Ascending aorta (tissue), 2 donors: ENCODE measurements at regions not wholly inside any gene's neighbourhood (a gene's known extent, or its start where the extent isn't known, plus 50 kb on each side); places are given as distances from the start of the nearest gene placed in this dataset.
"Not testable (repeated sequence)": the region's sequence is repeated elsewhere in the genome, so short reads cannot be mapped to it uniquely, and the experiment has no call there.

Experiments
- DNase-seq, 2 donors: peaks; one replicate each; pipeline ENCODE4 v3.0.0-alpha.2; 2019; ENCODE audit warnings: low spot score in 2 of 2
- H3K27ac ChIP-seq, 2 donors: fragments of 200-600 bp; sonication (generic); one replicate each; pipeline ENCODE4 v1.5.1; 2016 to 2017; ENCODE audit warnings: mild to moderate bottlenecking in 1 of 2
- H3K27me3 ChIP-seq: fragments of 200-600 bp; sonication (generic); one replicate; pipeline ENCODE4 v1.5.1; 2017
- H3K36me3 ChIP-seq, 2 donors: fragments of 200-600 bp; sonication (generic); one replicate each; pipeline ENCODE4 v1.5.1; 2016
- H3K4me1 ChIP-seq, 2 donors: fragments of 200-600 bp; sonication (generic); one replicate each; pipeline ENCODE4 v1.5.1; 2016 to 2017; ENCODE audit warnings: mild to moderate bottlenecking in 1 of 2
- H3K4me3 ChIP-seq, 2 donors: fragments of 200-600 bp; sonication (generic); one replicate each; pipeline ENCODE4 v1.5.1; 2016 to 2017; ENCODE audit warnings: mild to moderate bottlenecking in 1 of 2
- H3K9me3 ChIP-seq, 2 donors: fragments of 200-600 bp; sonication (generic); one replicate each; pipeline ENCODE4 v1.5.1; 2016
- intact Hi-C: fragments of 100-400 bp; cut with DNase I; formaldehyde crosslinking; loops from one replicate; pipeline ENCODE4 v1.15.1; 2023
- TF ChIP-seq, protein P1 (sequence below), 3 experiments: fragments of 200-600 bp in 2 of 3; fragments of 450-650 bp in 1 of 3; sonication (generic) in 2 of 3; IDR thresholded peaks; one replicate each; pipeline ENCODE4 v1.5.1; 2016 to 2019; ENCODE audit warnings: antibody characterized with exemption in 3 of 3, mild to moderate bottlenecking in 1 of 3, moderate library complexity in 1 of 3

DNA sequence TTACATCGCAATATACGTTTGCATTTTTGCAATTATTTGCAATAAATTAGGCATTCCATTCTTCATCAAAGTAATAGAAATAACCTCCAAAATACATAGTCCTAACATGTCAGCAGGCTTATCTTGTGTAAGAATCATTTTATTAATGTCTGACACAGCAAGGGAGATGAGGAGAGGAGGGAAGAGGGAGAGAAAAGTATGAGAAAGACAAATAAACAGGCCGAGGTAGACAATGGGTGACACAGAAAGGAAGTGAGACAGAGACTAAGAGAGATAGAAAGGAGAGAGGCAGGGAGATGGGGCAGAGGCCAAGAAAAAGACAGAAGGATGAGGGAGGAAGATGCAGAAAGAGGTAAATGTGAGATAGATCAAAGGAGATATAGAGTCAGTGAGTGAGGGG lies 50.3 kb upstream of the CYP2B6 start:
- H3K9me3 ChIP-seq, H3K27me3 ChIP-seq, intact Hi-C loops, H3K36me3 ChIP-seq, DNase-seq, H3K4me3 ChIP-seq, H3K27ac ChIP-seq, H3K4me1 ChIP-seq: not testable (repeated sequence)

DNA sequence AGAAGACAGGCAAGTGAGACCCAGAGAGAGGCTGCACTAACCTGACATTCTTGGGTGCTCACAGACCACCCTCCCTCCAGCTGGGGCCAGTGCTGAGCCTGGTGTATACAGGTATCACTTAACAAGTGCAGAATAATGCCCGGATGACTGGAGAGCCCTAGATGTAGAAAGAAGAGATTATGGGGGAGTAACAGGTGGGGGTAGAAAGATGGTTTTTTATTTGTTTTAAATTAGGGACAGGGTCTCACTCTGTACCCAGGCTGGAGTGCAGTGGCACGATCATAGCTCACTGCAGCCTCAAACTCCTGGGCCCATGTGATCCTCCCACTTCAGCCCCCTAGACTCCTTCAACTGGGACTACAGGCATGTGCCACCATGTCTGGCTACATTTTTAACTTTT lies 53.1 kb upstream of the CYP2B6 start:
- H3K4me3 ChIP-seq, H3K27me3 ChIP-seq, H3K27ac ChIP-seq, intact Hi-C loops, H3K9me3 ChIP-seq, H3K4me1 ChIP-seq, H3K36me3 ChIP-seq, DNase-seq: not testable (repeated sequence)

DNA sequence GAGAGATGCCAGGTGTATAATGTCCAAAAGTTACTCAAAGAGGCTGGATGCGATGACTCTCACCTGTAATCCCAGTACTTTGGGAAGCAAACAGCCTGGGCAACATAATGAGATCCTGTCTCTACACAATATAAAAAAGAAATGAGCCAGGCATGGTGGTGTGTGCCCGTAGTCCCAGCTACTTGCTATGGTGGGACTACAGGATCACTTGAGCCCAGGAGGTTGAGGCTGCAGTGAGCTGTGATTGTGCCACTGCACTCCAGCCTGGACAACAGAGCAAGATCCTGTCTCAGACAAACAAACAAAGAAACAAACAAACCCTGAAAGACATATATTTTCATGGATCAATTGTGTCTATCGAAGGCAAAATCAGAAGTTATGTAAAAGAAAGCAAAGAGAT lies 54.3 kb upstream of the CYP2B6 start:
- no peak overlapping the region for H3K4me3 ChIP-seq
- H3K4me1 ChIP-seq: no peaks in the 10 kb centered on the region
- no peaks in the 10 kb centered on the region for H3K27me3 ChIP-seq
- H3K27ac ChIP-seq: no peak overlapping the region
- no peaks in the 10 kb centered on the region for H3K36me3 ChIP-seq
- DNase-seq: peak in 1 of 2 donors; percentile 16
- TF ChIP-seq, protein P1, sequence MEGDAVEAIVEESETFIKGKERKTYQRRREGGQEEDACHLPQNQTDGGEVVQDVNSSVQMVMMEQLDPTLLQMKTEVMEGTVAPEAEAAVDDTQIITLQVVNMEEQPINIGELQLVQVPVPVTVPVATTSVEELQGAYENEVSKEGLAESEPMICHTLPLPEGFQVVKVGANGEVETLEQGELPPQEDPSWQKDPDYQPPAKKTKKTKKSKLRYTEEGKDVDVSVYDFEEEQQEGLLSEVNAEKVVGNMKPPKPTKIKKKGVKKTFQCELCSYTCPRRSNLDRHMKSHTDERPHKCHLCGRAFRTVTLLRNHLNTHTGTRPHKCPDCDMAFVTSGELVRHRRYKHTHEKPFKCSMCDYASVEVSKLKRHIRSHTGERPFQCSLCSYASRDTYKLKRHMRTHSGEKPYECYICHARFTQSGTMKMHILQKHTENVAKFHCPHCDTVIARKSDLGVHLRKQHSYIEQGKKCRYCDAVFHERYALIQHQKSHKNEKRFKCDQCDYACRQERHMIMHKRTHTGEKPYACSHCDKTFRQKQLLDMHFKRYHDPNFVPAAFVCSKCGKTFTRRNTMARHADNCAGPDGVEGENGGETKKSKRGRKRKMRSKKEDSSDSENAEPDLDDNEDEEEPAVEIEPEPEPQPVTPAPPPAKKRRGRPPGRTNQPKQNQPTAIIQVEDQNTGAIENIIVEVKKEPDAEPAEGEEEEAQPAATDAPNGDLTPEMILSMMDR (IDR thresholded peaks at IDR 0.05): no peak
- intact Hi-C loops: no loop called here
- H3K9me3 ChIP-seq: no peaks in the 10 kb centered on the region

DNA sequence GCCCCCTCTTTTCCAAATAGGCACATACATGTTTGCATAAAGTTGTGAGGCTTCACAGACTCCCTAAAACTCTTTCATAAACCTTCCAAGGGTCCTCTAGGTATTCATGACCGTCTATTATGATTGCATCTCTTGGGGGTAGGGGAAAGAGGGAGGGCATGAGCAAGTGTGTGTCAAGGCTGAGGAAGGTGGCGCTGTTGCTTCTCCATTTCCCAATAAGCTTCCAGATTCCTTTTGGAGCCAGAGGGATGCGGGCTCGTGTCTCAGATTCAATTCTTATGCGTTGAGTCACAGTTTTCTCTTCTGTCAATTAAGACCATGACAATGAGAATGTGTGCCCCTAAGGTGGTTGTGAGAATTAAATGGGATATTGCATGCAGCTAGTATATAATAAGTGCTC lies 51.0 kb upstream of the CYP2A7 start:
- Histone ChIP-seq H3K4me1 (no peaks in the 10 kb centered on the region), H3K9me3 (no peaks in the 10 kb centered on the region), H3K27me3 (no peaks in the 10 kb centered on the region), H3K27ac (no peak overlapping the region), H3K36me3 (no peaks in the 10 kb centered on the region), H3K4me3 (no peak overlapping the region)
- DNase-seq: no peak
- TF ChIP-seq, protein P1 (IDR thresholded peaks at IDR 0.05): no peak
- intact Hi-C loops: no loop called here

DNA sequence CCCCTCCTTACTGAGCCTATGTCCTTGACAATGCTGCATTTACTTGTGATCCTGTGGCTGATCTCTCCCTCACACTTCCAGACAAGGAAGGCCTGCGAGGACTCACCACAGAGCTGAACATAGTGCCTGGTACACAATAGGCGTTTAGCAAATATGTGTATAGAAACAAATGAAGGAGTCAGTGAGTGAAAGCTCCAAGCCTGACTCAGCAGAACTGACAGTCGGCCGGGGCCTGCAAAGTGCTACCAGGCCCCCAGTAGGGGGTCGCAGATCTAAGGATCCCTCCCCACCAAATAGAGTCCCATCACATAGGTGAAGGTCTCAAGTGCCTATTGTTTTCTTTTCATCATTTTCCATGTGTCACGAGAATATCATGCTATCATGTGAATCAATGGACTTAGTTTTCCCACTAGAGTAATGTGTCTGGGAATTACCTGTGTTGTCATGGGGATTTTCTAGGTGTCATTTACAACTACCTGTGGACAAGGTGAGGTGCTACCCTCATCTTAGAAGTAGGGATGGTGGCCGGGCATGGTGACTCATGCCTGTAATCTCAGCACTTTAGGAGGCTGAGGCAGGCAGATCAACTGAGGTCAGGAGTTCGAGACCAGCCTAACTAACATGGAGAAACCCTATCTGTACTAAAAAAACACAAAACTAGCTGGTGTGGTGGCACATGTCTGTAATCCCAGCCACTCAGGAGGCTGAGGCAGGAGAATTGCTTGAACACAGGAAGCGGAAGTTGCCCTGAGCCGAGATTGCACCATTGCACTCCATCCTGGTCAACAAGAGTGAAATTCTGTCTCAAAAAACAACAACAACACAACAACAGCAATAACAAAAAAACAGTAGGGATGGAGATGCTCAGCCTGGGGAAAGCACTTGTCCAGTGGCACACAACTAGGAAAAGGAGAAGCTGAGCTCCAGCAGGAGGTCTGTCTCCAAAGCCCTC lies 50.3 kb upstream of the CYP2A7 start:
- TF ChIP-seq, protein P1 (IDR thresholded peaks at IDR 0.05): no peak
- no peaks in the 10 kb centered on the region for H3K9me3 ChIP-seq
- H3K36me3 ChIP-seq: no peaks in the 10 kb centered on the region
- H3K27ac ChIP-seq: no peak overlapping the region
- no peak for DNase-seq
- intact Hi-C loops: no loop called here
- no peaks in the 10 kb centered on the region for H3K27me3 ChIP-seq
- H3K4me1 ChIP-seq: no peaks in the 10 kb centered on the region
- H3K4me3 ChIP-seq: no peak overlapping the region
